ENCODE measurements at regions not wholly inside any gene's neighbourhood (a gene's known extent, or its start where the extent isn't known, plus 50 kb on each side); places are given as distances from the start of the nearest gene placed in this dataset.

DNA sequence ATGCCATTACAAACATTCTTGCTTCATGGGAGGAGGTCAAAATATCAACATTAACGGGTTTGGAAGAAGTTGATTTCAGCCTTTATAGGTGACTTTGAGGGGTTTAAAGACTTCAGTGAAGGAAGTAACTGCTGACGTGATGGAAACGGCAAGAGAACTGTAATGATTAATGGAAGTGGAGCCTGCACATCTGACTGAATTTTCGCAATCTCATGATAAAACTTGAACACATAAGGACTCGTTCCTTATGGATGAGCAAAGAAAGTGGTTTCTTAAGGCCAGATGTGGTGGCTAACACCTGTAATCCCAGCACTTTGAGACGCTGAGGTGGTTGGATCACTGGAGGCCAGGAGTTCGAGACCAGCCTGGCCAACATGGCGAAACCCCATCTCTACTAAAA lies 226.1 kb downstream of the BCAS1 start:
- TF ChIP-seq CTCF (IDR thresholded peaks at IDR 0.05) (no peak), POLR2A (IDR thresholded peaks at IDR 0.05) (no peak), EP300 (IDR thresholded peaks at IDR 0.05) (no peak)
